Suppressor macrophage treated with lipopolysaccharide for 1 hour (primary cell): ENCODE measurements at regions not wholly inside any gene's neighbourhood (a gene's known extent, or its start where the extent isn't known, plus 50 kb on each side); places are given as distances from the start of the nearest gene placed in this dataset.

Experiments
- DNase-seq, 3 donors: peaks; one replicate each; pipeline ENCODE4 v3.0.0-alpha.2; 2020 to 2022

DNA sequence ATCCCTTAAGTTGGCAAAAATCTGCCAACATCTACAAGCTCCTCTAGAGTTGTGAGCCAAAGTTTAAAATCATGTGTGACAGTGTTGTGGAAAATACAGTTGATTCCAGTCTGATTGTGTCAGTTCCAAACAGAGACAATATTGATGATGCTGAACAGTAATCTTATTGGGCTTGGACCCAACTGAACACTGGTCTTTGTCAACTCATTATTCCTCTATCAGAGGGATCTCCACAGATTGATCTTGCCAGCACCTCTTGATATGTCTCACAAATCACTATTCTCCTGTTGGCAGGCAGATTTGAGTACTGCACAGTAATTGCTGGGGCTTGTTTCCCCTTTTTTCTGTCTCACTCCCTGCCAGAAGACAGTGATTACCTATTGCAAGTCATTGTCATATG, 326.6 kb upstream of the DPH6 start:
- DNase-seq: no peak

DNA sequence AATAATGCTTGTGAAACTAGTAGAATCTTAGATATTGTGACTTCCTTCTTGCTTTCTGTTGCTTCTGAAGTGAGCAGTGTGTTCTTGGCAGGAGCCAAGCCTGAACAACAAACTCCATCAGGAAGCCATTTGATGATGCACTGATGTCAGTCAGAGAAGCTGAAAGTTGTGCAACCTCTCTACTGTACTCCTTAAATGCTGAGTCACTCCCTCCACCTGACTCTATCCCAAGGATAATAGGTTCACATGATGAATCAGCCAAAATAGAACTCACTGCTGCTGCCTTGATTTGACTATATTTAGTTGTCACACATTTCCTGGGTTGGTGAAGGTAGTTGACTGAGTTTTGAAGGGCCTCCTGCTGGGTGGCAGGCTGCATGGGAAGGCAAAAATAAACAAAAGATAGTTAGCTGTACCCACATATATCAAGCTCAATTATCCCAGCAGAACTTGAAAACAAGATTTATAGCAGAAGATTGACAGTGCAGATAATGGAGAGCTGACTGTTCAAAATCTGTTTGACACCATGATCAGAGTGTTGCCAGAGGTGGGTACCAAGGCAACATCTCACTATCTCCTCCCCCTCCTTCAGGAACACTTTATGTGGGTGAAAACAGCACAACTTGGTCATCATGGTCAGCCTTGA, 328.4 kb upstream of the DPH6 start:
- DNase-seq: no peak

DNA sequence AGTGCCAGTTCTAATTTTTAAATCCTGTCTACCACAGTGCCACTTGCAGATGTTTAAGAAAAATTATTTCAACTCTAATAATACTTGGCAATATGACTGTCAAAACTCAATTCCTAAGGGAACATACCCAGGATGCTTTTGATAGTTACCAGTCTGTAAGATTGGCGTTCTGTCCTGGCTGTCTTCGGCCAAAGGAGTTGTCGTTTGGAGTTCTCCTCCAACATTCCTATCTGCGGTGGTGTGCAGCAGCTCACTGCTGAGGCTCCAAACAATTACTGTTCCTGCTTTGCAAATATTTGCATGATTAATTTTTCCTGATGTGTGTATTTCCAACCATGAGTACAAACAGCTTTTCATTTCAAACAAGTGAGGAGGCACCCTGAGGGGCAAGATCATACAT, 330.8 kb upstream of the DPH6 start:
- no peak for DNase-seq

DNA sequence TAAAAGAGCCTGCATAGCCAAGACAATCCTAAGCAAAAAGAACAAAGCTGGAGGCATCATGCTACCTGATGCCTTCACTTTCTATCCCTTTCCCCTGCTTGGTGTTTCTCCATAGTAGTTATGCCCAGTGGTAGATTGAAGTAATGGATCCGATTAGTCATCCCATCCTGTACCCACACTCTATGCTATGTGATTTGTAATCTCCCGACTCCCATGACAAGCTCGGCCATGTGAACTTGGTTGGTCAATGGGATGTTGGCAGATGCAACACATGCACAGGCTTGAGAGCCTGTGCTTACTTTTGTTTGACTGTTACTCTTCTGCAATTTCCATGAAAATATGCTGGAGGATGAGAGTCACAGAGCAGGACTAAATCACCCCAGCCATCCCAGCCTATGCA, 334.9 kb upstream of the DPH6 start:
- DNase-seq: no peak

DNA sequence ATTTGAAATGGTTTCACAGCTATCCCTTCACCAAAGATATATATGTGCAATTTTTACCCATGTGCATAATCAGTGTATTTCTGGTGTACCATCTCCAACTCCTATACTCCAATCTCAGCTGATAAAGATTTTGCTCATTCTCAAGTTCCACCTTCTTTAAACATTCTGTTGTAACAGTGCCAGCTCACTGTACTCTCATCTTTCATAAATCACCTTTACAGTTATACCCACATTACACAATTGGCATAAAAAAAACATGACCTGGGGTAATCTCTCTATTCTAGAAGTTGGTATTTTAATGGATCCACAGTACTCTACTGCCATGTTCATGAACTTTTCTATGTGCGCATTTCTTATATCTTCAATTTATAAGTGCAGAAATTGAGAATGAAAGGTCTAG, 339.9 kb upstream of the DPH6 start:
- no peak for DNase-seq

DNA sequence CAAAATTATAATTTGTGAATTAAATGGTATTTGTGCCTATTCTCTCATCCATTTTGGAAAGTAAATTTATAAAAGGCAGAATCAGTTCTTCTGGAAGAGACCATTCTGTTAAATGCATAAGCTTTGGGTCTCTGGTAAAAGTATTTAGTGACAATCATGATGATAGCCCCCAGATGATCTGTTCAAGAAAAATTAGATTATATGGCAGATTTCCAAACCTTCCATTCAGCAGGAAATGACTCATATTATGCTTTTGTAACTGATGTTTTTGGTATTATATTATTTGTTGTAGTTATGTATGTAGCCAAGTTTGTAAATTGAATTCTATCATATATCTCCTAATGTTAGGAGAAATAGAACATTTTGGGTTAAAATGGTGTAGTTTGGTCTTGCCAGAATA, 340.8 kb upstream of the DPH6 start:
- DNase-seq: no peak

DNA sequence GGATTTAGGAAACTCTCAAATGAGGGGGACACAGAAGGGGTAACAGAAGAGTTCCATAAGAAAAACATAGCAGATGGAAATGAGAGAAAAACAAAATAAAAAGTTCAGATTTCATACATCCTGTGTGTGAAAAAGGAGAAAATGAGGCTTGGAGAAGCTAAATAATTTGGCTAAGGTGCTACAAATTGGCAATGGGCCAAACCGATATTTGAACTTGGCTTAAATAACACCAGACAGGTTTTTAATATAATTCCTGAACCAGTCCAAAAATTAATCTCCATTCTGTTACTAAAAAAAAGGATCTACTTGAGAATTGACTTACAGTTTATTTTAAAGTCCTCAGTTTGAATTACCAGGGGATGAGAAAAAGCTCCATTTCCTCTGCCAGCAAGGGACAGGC, 342.9 kb upstream of the DPH6 start:
- DNase-seq: no peak

DNA sequence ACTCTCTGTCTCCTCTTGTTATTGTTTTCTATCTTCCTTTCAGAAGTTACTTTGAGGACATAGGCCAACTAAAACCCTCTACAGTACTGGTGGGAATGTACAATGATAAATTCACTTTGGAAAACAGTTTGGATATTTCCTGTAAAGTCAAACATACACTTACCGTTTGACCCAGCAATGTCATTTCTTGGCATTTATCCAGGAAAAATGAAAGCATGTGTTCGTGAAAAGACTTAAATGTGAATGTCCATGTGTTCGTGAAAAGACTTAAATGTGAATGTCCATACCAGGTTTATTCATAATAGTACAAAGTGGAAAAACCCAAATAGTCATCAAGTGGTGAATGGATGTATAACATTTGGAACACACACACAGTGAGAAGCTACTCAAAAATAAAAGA, 361.5 kb upstream of the DPH6 start:
- no peak for DNase-seq

DNA sequence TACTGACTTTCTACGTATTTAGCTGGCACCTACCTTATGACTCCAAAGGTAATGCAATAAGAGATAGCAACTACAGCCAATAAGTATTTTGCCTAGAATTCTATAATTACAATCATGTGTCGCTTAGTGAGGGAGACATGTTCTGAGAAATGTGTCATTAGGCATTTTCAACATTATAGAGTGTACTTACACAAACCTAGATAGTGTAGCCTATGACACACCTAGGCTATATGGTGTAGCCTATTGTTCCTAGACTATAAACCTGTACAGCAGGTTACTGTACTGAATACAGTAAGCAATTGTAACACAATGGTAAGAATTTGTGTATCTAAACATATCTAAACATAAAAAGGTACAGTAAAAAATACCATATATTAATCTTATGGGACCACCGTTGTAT, 363.4 kb upstream of the DPH6 start:
- no peak for DNase-seq

DNA sequence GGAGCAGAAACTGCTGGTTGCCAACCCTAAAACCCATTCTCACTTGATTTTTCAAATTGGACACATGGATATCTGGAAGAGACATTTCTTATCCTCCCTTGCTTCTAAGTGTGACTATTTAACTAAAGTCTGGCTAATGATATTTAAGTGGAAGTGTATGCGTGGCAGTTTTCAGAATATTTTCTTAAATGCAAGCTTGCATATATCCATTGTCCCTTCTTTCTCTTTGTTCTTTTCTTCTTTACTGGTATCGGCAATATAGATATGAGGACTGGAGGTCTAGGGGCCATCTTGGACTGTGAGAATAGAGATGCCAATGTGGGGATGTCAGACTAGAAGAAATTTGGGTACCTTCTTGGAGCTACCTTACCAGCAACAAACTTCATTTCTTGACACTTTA, 364.3 kb upstream of the DPH6 start:
- no peak for DNase-seq

DNA sequence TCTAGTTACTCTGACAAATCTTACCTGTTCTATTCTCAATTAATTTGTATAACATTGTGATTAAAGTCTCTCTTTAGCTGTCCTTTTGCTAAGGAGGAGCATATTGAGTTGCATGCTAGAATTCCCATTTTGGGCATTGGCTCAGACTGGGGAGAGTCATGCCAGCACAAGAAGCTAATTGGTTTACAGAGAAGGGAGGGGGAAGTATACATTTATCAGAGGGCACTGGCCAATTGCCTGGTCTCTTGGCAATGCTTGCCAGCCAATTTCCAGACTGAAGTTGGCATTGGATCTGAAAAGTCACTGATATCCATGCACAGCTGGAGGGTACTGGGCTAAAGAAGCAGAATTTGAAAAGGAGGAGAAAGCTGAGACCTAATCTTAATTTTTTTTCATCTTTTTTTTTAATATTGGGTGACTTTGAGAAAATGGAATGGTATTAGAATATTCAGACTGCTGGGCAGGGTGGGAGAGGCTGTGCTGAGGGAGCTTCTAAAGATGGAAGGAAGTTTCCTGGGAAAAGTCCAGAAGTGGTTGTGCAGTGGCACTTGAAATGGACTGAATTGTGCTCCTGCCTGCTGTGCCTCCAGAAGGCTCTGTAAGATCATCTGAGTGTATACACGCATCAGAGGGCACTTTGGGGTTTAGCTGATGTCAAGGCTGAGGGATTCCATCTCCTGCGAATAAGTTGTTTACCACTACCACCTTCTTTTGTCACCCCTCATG, 365.2 kb upstream of the DPH6 start:
- no peak for DNase-seq

DNA sequence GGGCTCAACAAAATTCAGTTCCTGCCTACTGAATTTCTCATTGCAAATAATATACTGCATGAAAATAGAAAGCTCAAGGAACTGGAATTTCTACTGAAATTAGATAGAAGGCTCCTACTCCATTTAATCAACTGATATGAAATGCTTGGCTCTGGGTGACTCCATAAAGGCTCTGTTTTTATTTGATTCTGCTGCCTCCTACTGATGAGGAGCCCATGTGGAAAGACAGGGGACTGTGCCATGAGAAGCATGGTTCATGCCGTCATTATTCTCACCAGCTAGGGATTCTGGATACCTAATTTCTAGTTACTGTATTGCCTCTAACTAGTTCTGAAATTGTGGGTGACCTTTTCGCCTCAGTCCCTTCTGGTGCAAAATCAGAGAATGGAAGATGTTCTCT, 366.2 kb upstream of the DPH6 start:
- no peak for DNase-seq

DNA sequence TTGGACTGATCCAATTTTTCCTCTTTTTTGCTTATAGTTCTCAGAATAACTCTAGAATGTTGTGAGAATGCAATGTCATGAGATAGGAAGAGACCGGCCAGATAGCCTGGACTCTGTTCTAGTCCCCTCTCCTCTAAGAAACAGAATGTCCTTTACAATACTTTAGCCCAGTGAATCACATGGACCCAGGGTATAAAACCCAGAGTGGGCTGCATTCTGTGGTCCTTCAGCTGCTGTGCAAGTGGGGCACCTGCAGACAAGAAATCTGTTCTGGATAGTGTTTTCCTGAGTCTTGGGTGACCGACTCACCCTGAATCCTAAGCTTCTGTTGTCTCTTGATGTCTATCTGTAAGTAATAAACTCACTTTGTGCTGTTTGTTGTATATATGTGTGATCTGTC, 368.6 kb upstream of the DPH6 start:
- DNase-seq: no peak

DNA sequence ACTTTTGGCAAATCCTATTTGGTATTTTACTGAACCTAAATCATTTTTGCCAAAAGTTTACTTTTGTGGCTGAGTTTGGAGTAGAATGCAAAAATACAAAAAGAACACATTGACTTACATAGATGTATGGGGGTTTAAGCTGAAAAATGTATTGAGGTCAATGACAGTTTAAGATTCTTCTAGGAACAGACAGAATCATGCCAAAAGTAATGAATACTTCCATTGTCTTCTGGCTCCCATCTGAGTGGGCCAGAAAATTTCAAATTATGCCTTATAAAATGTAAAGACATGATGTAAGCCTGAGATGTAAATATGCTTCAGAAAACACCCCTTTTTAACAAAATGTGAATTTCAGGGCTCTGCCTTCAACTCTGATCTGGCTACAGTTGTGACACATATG, 375.1 kb upstream of the DPH6 start:
- DNase-seq: no peak

DNA sequence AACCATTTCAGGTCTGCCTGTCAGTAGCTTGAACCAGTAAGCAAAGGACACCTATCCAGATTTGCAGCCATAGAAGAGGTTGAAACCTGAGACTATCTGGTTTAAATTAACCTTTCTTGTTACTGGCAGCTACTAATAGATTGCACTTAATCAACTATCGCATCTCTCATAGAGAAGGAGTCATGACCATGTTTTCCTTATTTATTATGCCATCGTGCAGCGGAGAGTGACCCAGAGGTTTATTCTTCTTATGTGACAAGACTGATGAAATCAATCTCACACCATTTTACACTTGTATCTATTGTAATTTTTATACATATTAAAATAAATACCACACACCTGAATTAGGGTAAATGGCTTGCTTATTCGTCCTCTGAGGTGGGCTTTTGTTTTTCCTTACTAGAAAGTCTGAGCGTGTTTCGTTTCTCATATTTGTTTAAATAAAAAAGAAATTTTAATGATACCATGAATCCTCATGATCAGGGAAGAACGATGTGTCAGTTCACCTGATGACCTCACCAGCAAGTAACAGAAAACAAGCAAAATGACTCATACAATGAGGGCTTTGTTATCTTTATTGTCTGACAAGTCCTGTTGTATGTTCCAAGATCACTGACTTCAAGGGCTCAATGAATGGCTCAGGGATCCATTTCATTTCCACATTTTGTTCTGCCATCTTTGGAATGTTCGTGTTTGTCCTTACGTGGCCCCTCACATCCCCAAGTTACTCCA, 379.5 kb upstream of the DPH6 start:
- no peak for DNase-seq

DNA sequence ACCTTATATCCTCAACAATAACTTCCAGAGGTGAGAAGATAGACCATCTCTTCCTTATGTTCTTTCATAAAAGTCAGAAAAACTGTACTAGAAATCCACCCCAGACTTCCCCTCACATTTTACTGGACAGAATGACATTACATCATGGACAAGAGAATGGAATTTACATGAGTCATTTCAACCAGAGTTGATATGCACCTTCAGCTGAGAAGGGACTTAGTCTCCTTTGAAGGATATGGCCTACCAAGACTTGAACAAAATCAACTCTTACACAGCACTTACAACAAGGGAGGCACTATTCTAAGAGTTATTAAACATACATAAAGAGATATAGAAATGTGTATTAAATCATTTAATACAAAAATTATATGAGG, 380.0 kb upstream of the DPH6 start:
- DNase-seq: no peak

DNA sequence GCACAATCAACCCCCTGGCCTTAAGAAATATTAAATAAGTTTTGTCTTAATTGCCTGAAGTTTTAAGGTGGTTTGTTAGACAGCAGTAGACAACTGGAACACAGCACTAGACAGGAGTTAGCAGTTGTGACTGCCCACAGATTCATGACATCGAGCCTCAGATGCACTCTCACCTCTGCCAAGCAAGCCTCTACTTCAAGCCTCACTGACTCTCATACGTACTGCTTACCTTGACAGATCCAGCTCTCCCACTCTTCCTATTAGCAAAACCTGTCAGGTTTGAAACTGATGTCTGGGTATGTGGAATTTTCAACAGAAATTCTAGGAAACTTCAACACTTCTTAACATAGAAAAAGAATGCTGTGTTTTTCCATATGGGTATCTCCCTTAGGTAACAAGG, 382.9 kb upstream of the DPH6 start:
- no peak for DNase-seq

DNA sequence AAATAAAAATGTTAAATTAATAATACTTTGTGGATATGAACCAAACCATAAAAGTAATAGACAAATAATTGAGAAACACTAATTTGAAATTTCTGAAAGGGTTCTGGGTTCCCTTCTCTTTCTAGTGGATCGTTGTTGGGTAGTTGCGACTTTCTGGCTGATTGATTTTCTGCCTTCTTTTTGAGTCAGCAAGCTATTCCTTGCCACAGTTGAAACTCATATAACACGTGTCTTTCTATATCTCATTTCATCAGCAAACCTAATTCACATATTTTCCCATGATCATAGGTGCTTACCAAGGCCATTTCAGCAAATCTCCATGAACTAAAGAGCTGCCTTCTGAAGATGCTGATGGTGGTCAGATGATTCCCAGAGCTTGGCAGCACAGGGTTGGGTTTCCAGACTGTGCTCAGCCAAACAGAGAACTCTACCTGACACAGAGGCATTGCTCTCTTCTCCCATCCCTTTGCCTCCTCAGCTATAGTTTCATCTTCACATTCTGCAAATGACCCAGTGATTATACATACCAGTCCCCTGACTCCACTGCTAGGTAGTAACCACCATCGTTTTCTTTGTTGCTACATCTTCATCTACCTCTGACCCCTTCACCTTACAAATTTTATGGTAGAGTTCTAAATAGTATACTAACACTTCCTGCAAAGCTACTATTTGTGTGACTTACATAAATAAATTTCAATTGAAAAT, 383.9 kb upstream of the DPH6 start:
- no peak for DNase-seq

DNA sequence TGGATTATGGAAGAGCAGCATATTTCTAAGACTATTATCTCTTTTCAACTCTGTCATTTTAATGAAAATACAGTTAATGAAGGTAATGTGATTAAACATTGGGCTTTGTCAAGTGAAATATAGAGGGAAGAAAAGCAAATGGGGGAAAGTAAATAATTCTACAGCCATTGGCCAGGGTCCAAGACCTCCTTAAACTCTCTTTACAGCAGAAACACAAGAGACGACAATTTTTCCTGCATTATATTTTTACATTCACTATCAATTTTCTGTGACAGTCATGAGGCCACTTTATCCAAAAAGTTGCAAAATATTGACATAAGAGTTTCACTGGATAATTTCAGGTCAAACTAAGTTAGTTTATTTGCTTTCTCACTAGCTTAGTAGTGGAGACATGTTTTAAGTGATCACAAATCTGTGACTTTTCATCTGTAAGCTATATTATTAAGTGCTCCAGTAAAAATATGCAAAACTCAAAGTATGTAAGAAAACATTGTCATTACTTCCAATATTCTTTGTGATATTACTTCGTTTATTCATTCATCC, 385.9 kb upstream of the DPH6 start:
- no peak for DNase-seq

DNA sequence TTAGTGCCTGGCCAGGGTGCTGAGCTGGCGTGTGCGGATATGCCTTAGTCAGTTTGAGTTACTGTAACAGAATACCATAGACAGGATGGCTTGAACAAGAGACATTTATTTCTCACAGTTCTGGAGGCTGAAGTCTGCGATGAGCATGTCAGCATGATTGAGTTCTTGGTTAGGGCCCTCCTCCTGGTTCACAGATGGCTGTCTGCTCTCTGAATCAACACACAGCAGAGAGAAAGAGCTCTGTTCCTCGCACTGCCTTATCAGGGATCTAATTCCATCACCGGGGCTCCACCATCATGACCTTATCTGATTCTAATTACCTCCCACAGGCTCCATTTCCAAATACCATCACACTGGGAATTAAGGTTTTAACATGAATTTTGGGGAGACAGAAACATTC, 386.6 kb upstream of the DPH6 start:
- no peak for DNase-seq

DNA sequence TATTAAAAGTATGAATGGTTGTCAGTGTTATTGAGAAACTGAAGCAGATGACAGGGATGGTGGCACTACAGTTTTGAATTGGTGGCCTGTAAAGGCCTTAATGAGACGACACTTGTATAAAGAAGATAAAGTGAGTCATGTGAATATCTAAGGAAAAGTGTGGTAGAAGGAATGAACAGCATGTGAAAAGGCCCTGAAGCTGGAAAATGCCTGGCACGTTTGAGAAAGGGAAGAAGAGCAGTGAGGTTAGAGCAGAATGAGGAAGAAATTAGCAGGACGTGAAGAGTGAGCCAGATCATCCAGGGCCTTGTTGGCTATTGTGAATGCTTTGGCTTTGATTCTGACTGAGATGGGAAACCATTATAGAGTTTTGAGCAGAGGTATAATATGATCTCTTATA, 387.6 kb upstream of the DPH6 start:
- no peak for DNase-seq

DNA sequence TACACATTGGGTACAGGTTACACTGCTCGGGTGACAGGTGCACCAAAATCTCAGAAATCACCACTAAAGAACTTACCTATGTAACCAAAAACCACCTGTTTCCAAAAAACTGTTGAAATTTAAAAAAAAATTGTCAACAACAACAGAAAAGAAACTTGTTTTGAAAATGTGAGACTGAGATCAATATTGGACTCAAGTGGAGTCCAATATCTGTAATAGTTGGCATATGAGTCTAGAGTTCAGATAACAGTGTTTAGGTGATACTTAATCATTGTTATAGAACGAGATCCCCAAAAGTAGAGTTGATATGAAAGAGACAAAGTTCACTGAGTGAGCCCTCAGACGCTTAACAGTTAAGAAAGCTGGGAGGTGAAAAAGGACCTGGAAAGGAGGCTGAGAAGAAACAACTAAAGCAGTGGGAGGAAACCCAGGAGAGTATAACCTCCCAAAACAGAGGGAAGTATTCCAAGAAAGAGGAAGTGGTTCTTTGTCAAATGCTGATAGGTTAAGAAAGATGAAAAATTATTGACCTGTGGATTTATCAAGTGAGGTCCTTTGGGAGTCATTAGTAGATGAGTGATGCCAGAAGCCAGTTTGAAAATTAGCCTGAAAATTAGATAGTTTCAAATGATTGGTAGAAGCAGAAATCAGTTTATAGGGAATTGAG, 388.6 kb upstream of the DPH6 start:
- DNase-seq: no peak

DNA sequence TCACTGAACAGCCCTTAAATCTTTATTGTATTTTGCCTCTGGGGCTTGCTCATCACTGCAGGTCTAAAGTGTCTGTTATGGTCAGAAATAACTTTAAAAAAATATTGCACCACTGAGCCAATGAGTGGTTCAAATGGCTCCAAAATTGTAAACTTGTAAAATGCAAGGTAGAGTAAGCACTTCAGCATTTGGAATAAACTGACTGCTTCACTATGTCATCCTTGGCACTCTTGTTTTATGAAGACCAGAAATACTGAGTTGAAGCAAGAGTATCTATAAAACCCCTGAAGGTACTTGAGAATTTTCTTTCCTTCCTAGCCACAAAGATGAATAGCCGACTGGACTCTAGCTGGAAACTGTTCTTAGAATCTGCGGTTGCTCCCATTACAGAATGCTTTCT, 390.3 kb upstream of the DPH6 start:
- no peak for DNase-seq
